ENCODE measurements at regions not wholly inside any gene's neighbourhood (a gene's known extent, or its start where the extent isn't known, plus 50 kb on each side); places are given as distances from the start of the nearest gene placed in this dataset.

GRCh38 chr5:56739990-56740389, 75.4 kb upstream of the MAP3K1 start:
- no peak for TF ChIP-seq POLR2A (IDR thresholded peaks at IDR 0.05)
- TF ChIP-seq, protein P1, sequence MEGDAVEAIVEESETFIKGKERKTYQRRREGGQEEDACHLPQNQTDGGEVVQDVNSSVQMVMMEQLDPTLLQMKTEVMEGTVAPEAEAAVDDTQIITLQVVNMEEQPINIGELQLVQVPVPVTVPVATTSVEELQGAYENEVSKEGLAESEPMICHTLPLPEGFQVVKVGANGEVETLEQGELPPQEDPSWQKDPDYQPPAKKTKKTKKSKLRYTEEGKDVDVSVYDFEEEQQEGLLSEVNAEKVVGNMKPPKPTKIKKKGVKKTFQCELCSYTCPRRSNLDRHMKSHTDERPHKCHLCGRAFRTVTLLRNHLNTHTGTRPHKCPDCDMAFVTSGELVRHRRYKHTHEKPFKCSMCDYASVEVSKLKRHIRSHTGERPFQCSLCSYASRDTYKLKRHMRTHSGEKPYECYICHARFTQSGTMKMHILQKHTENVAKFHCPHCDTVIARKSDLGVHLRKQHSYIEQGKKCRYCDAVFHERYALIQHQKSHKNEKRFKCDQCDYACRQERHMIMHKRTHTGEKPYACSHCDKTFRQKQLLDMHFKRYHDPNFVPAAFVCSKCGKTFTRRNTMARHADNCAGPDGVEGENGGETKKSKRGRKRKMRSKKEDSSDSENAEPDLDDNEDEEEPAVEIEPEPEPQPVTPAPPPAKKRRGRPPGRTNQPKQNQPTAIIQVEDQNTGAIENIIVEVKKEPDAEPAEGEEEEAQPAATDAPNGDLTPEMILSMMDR (IDR thresholded peaks at IDR 0.05), result no peak

All from stomach (tissue), 4 donors.